T47D (cell line): ENCODE measurements at regions not wholly inside any gene's neighbourhood (a gene's known extent, or its start where the extent isn't known, plus 50 kb on each side); places are given as distances from the start of the nearest gene placed in this dataset.
A peak's percentile ranks its signal among the peaks of the same experiment; 100 is the strongest.
"Not testable (repeated sequence)": the region's sequence is repeated elsewhere in the genome, so short reads cannot be mapped to it uniquely, and the experiment has no call there.

Experiments
- DNase-seq, 2 experiments: peaks; one replicate each; pipeline versions ENCODE4 v3.0.0 to v3.0.0-alpha.2; 2011 to 2012; ENCODE audit warnings: low read depth in 1 of 2, low spot score in 1 of 2
- JUND ChIP-seq: IDR thresholded peaks from 2 replicates; pipeline ENCODE4 v1.6.1; 2012; ENCODE audit warnings: low read depth
- in situ Hi-C: cut with HindIII; loops from 2 replicates; pipeline ENCODE4 v1.10.0; 2016; ENCODE audit warnings: low sequenced_read_pairs, low pct_unique_long_range_greater_than_20kb

- no peak for DNase-seq
- in situ Hi-C loops = no loop called here
- no peak for TF ChIP-seq JUND
Observed at GRCh38 chr22:34623580-34623979, 442.4 kb upstream of the ISX start.

GRCh38 chr22:34625892-34626291 lies 440.1 kb upstream of the ISX start:
- DNase-seq, in situ Hi-C loops: not testable (repeated sequence)

GRCh38 chr22:34638128-34638527 lies 427.8 kb upstream of the ISX start:
- no peak for TF ChIP-seq JUND
- in situ Hi-C loops = no loop called here
- no peak for DNase-seq

GRCh38 chr22:34639911-34640310 lies 426.0 kb upstream of the ISX start:
- no peak for DNase-seq
- in situ Hi-C loops = no loop called here
- no peak for TF ChIP-seq JUND

GRCh38 chr22:34645375-34645774 lies 420.6 kb upstream of the ISX start:
- no peak for TF ChIP-seq JUND
- DNase-seq = no peak
- in situ Hi-C loops = no loop called here

DNA sequence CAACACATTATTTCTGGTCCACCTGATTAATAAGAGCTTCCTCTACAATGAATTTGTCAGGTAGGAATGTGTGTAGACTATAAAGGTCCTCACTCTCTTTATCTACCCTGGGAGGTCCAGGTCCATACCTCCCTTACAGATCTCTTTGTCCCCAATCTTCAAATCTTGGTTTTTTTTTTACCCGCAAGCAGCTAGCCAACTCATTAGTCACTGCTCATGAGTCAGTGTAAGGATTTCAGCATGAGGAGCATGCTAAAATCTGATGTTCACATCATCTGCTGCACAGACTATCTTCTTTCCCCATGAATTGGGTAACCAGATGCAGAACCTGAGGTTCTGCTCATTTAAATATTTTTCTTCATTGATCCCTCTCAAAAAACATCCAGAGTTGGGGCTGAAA lies 397.0 kb upstream of the ISX start:
- in situ Hi-C loops = no loop called here
- no peak for TF ChIP-seq JUND
- DNase-seq = no peak

GRCh38 chr22:34683031-34683430 lies 382.9 kb upstream of the ISX start:
- in situ Hi-C loops, DNase-seq: not testable (repeated sequence)

GRCh38 chr22:34684278-34684677 lies 381.7 kb upstream of the ISX start:
- in situ Hi-C loops = not testable (repeated sequence)

GRCh38 chr22:34687116-34687515 lies 378.8 kb upstream of the ISX start:
- no peak for DNase-seq
- in situ Hi-C loops = no loop called here
- TF ChIP-seq JUND = no peak

More at GRCh38 chr22:34684278-34684677, 381.7 kb upstream of the ISX start:
- not testable (repeated sequence) for DNase-seq

GRCh38 chr22:34688825-34689224 lies 377.1 kb upstream of the ISX start:
- in situ Hi-C loops = no loop called here
- no peak for DNase-seq
- TF ChIP-seq JUND = no peak

DNA sequence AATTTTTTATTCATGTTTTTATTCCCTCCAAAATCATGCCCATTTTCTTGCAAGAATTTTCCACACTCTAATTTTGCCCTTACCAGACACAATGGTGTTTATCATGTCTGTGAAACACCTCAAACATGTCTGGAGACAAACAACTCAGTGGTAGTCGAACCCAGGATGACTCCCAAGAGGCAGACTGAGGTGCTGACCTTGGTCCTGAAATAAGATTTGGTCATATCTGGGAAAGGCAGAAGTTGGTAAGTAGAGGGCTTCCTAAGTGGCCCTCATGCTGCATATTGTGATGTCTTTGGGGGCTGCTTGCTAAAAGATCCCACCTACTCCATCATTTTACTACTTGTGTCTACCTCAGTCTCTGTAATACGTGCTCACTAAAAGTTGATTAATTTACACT lies 369.4 kb upstream of the ISX start:
- DNase-seq = peak in 1 of 2 experiments; percentile 25
- TF ChIP-seq JUND = no peak
- in situ Hi-C loops = no loop called here

GRCh38 chr22:34702279-34702678 lies 363.7 kb upstream of the ISX start:
- DNase-seq = no peak
- in situ Hi-C loops = no loop called here
- no peak for TF ChIP-seq JUND

- in situ Hi-C loops = no loop called here
- DNase-seq = no peak
- no peak for TF ChIP-seq JUND
Observed at GRCh38 chr22:34709641-34710040, 356.3 kb upstream of the ISX start.

GRCh38 chr22:34722901-34723300 lies 343.1 kb upstream of the ISX start:
- TF ChIP-seq JUND = no peak
- in situ Hi-C loops = no loop called here
- DNase-seq = no peak

DNA sequence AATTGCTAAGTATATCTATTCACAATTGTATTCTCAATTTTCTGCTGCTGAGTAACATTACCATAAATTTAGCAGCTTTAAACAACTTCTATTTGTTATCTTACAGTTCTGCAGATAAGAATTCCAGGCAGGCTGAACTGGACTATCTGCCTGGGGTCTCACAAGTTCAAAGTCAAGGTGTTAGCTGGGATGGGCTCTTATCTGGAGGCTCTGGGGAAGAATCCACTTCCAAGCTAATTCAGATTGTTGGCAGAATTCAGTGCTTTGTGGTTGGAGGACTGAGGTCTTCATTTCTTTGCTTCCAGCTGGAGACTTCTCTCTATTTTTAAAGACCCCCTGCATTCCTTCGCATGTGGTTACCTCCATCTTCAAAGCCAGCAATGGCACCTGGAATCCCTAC lies 329.9 kb upstream of the ISX start:
- in situ Hi-C loops = no loop called here
- no peak for DNase-seq
- TF ChIP-seq JUND = no peak
